CD4-positive, alpha-beta T cell treated with Interleukin-1 beta for 1 hour (primary cell): ENCODE measurements at regions not wholly inside any gene's neighbourhood (a gene's known extent, or its start where the extent isn't known, plus 50 kb on each side); places are given as distances from the start of the nearest gene placed in this dataset.
"Not testable (repeated sequence)": the region's sequence is repeated elsewhere in the genome, so short reads cannot be mapped to it uniquely, and the experiment has no call there.

ENCODE experiments used
- DNase-seq, 2 donors: peaks; one replicate each; pipeline ENCODE4 v3.0.0-alpha.2; 2020 to 2022

DNA sequence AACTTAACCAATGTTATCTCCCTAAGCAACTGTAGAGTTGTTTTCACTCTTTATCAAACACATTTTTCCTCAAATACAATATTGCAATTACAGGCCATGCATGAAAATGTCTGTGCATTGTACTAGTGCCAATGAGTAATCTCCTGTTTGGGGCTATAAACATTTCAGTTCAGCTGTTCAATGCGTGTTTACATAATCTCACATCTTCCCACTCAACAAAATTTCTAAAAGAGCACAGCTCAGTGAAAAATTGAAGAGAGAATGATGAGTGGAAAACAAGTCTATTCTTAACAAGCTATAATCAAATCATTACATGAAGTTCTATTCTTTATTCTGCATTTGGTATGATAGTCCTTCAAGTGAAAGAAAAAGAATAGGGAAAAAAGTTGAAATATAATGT lies 780.5 kb upstream of the CDH9 start:
- DNase-seq, result no peak

DNA sequence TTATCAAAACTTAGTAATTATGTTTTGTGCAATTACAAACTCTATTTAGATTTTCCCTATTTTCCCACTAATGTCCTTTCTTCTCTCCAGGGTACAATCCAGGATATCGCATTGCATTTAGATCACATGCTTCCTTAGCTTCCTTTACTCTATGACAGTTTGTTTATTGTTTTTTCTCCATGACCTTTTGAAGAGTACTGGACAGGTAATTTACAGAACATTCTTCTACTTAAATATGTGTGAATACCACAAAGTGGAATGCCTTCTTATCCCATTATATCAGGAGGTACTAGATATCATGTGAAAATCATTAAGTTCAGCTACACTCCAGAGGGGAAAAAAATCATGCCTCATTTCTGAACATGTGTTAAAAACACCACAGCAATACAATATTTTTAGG lies 776.6 kb upstream of the CDH9 start:
- no peak for DNase-seq

DNA sequence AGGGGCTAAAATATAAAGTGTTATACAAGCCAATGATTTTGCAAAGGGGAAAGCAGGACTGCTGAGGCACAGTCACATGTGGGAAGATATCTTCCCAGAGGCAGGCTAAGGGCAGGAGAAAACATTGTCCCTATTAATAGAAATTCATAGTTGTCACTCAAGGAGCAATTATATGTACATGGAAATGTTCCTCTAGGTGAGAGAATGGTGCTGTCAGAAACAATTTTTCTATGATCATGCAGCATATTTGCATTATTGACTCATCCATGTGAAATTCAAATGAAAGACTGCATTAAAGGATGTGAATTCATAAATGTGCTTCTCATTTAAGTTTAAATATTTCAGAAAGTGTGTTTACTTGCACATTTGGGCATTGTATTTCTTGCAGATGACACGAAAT lies 775.9 kb upstream of the CDH9 start:
- DNase-seq, result no peak

GRCh38 chr5:27810458-27810857 lies 772.1 kb upstream of the CDH9 start:
- DNase-seq, result no peak

GRCh38 chr5:27797220-27797619 lies 758.8 kb upstream of the CDH9 start:
- no peak for DNase-seq

GRCh38 chr5:27788184-27788583 lies 749.8 kb upstream of the CDH9 start:
- DNase-seq, result no peak

GRCh38 chr5:27784317-27784716 lies 745.9 kb upstream of the CDH9 start:
- DNase-seq, result no peak

DNA sequence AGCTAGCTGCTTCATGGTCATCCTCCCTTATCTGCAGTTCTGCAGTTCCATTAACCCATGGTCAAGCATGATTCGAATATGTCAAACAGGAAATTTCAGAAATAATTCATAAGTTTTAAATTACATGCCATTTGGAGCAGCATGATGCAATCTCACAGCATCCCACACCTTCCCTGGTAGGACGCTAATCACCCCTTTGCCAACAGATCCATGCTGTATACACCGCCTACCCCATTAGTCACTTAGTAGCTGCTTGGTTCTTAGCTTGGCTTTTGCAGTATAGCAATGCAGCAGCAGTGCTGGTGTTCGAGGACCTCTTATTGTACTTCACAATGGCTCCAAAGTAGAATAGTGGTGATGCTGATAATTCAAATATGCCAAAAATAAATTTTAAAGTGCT lies 739.7 kb upstream of the CDH9 start:
- no peak for DNase-seq

GRCh38 chr5:27773636-27774035 lies 735.2 kb upstream of the CDH9 start:
- DNase-seq, result no peak

DNA sequence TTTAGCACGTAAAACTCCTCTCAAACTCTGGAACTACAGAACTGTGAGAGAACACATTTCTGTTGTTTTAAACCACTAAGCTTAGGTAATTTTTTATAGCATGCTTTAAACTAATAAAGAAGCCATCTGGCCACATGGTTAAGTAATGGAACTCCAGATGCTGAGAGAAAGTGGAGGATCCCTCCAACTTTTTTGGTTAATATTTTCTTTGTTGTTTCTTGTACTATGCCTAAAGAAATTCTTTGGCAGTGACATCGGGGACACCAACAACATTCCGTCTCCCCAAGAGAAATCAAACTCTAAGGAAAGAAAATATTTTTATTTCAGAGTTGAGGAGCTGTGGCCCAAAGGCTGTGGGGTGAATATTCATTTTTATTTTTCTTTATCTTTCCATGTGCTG lies 734.8 kb upstream of the CDH9 start:
- no peak for DNase-seq

- DNase-seq, result no peak
Measured at GRCh38 chr5:27769748-27770402, 731.5 kb upstream of the CDH9 start.

- DNase-seq, result no peak
Measured at GRCh38 chr5:27748847-27749246, 710.5 kb upstream of the CDH9 start.

DNA sequence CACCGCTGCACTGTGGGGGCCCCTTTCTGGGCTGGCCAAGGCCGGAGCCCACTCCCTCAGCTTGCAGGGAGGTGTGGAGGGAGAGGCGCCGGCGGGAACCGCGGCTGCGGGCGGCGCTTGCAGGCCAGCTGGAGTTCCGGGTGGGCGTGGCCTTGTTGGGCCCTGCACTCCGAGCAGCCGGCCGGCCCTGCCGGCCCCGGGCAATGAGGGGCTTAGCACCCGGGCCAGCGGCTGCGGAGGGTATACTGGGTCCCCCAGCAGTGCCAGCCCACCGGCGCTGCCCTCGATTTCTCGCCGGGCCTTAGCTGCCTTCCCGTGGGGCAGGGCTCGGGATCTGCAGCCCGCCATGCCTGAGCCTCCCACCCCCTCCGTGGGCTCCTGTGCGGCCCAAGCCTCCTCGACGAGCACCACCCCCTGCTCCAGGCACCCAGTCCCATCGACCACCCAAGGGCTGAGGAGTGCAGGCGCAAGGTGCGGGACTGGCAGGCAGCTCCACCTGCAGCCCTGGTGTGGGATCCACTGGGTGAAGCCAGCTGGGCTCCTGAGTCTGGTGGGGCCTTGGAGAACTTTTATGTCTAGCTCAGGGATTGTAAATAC lies 705.1 kb upstream of the CDH9 start:
- not testable (repeated sequence) for DNase-seq

DNA sequence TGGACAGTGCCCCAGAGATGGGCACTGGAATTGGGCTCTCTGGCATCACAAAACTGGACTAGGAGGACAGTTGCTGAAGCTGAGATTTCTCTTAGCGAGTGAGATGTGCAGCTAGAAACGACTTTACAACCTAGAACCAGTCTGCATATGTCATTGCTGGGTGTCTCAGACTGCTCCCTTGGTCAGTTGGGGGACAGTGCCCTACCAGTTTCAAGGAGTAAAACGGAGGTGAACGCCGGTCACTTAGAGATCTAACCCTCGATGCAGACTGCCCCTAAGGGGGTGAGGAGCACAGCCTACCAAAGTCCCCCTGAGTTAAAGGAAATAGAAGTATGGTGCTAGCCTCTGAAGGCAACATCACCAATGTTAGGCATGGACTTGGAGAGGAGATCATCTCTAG lies 704.4 kb upstream of the CDH9 start:
- no peak for DNase-seq

GRCh38 chr5:27734838-27735237 lies 696.5 kb upstream of the CDH9 start:
- no peak for DNase-seq

GRCh38 chr5:27733237-27733636 lies 694.9 kb upstream of the CDH9 start:
- no peak for DNase-seq

GRCh38 chr5:27727254-27727653 lies 688.9 kb upstream of the CDH9 start:
- no peak for DNase-seq

DNA sequence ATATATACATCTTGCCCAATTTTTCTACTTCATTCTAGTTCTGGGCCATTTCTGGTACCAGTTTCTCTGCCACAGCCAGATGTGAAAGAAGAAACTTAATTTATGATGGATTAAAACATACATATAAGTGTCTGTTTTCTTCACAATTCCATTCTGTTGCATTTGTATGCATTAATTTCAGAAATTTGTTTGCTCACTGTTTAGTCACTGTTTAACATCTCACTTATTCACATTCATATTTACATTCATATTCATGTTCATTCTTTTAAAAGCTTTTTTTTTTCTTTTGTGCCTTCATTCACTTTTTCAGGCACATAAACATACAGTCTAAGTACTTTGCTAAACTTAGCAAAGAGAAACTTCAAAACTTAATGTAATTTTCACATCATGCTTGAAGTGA lies 684.0 kb upstream of the CDH9 start:
- no peak for DNase-seq

DNA sequence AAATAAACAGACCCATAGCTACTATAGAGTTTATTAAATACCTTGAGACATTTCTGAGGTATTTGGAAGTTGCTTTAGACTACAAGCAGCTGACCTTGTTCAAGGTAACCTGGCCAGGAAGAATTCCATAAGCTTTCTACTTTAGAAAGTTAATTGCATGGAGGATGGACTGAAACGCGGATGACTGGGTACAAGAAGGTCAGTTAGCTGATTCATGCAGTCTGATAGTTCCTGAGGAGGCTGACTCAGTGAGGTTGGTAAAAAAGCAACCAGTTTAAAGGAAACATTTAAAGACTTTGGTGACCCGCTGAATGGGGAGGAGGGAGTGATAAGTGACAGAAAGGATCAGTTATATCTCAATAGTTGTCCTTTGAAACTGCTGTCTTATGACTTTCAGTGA lies 670.1 kb upstream of the CDH9 start:
- DNase-seq, result no peak

GRCh38 chr5:27706832-27707231 lies 668.4 kb upstream of the CDH9 start:
- DNase-seq, result no peak

- no peak for DNase-seq
Measured at GRCh38 chr5:27705661-27706060, 667.3 kb upstream of the CDH9 start.

DNA sequence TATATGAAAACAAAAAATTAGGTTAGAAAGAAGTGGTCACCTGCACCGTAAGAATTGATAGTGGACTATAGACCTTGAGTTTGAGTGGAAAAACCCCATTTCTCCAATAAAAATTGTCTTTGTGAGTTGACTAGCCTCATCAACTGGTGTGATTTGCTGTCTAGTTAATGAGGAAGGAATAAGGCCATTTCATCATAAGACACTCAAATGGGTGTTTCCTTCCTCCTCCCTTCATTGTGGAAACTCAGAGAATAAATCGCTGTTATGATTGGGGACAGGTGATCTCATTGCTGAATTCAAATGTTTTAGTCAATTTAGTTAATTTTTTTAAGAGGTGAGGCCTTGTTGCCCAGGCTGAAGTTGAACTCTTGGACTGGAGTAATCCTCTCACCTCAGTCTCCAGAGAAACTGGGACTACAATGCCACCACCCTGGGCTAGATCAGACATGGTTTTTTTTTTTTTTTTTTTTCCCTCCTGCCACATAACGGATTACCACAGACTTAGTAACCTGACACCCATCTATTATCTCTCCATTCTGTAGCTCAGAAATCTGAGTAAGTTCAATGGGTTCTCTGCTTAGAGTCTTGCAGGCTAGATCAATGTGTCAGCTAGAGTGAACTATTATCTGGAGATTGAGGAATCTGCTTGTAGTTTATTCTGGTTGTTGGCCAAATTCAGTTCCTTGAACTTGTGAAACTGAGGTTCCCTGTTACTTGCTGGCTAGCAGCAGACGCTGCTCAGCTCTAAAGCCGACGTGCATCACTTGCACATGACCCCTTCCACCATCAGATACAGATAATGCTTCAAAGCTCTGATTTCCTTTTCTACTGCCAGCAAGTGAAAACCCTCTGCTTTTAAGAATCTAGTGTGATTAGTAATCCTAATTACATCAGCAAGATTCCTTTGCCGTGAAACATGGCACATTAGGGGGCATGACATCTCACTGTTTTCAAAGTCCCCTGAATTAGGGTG lies 663.8 kb upstream of the CDH9 start:
- DNase-seq, result no peak

DNA sequence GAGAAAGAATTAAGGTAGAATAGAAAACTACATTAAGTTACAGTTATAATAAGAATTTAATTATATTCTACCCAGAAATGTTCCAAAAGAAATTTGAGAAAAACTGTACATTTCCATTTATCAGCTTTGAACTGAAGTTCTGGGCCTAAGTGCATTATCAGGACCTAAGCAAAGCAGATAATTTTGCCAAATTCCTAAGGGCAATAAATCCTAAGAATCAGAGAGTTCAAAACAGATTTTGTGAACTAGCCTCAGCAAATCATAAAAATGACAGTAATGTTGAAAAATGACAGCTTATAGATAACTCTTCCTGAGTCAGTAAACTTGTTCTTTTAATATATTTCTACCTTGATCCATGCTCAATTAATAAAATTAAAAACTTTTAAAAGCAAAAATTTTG lies 662.1 kb upstream of the CDH9 start:
- no peak for DNase-seq

DNA sequence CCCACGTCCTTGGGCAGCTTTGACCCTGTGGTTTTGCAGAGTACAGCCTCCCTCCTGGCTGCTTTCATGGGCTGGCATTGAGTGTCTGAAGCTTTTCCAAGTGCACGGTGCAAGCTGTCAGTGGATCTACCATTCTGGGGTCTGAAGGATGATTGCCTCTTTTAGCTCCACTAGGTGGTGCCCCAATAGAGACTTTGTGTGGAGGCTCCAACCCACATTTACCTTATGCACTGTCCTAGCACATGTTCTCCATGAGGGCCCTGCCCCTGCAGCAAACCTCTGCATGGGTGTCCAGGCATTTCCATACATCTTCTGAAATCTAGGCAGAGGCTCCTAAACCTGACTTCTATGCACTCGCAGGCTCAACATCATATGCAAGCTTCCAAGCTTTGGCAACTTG lies 644.2 kb upstream of the CDH9 start:
- DNase-seq, result no peak
